HCT116 (cell line): ENCODE measurements at regions not wholly inside any gene's neighbourhood (a gene's known extent, or its start where the extent isn't known, plus 50 kb on each side); places are given as distances from the start of the nearest gene placed in this dataset.

ENCODE experiments used
- ATAC-seq: fragments of 200-7000 bp; cut with Tn5 transposase; 2 replicates; pipeline ENCODE4 v1.9.1; 2020; ENCODE audit warnings: mild to moderate bottlenecking, moderate library complexity
- BruUV-seq: library from RNA; stranded (reverse); fragments of 400-500 nt; replicated peaks from 2 replicates; lab custom pipeline; 2021; lab: Mats Ljungman, UMichigan
- CTCF ChIA-PET: fragments of 300-600 bp; sonication (Branson Sonifier 250); formaldehyde crosslinking; loops from one replicate; lab custom pipeline; 2021; ENCODE audit warnings: antibody characterized with exemption; lab: Charles Lee
- POLR2A ChIA-PET: fragments of 300-600, 350-600 bp; sonication (Branson Sonifier 250); formaldehyde crosslinking; loops from one replicate; lab custom pipeline; 2021; ENCODE audit warnings: antibody characterized with exemption; lab: Charles Lee
- RAD21 ChIA-PET, 2 experiments: fragments of 300-600 bp; sonication (Branson Sonifier 250); formaldehyde crosslinking; loops; one replicate each; lab custom pipeline; 2023; ENCODE audit warnings: low total read pairs in 2 of 2; ENCODE audit not compliant: uncharacterized antibody in 2 of 2, unreplicated experiment in 2 of 2, low non-redundant PET in 1 of 2; lab: Charles Lee
- DNase-seq: peaks from one replicate; pipeline ENCODE4 v3.0.0-alpha.2; 2010; ENCODE audit warnings: low read depth, low spot score
- H2AFZ ChIP-seq: fragments of 200-600 bp; shearing (Covaris generic), sonication (generic); 2 replicates; pipeline ENCODE4 v1.6.1; 2017; ENCODE audit warnings: low read depth, mixed run types, mixed read lengths, antibody characterized with exemption, low read length; ENCODE audit not compliant: poor library complexity, severe bottlenecking
- H3K27ac ChIP-seq: 2 replicates; pipeline ENCODE4 v1.5.1; 2012; ENCODE audit warnings: low read depth, low read length
- H3K27me3 ChIP-seq: fragments of 200-600 bp; sonication (generic); 2 replicates; pipeline ENCODE4 v1.6.1; 2016; ENCODE audit warnings: mixed run types, low read length, mixed read lengths; ENCODE audit not compliant: insufficient read depth
- H3K36me3 ChIP-seq, 2 experiments: fragments of 200-500 bp in 1 of 2; fragments of 200-600 bp in 1 of 2; sonication (Bioruptor generic) in 1 of 2; sonication (generic) in 1 of 2; 2 replicates each; pipeline versions ENCODE4 v1.5.1 to v1.6.1; 2014 to 2016; ENCODE audit warnings: low read length in 2 of 2, inconsistent platforms in 1 of 2, mixed read lengths in 1 of 2, mixed run types in 1 of 2; ENCODE audit not compliant: insufficient read depth in 2 of 2, control insufficient read depth in 1 of 2
- H3K4me1 ChIP-seq, 2 experiments: fragments of 200-600 bp in 1 of 2; sonication (generic) in 1 of 2; 2 replicates each; pipeline versions ENCODE4 v1.5.1 to v1.6.1; 2012 to 2017; ENCODE audit warnings: low read length in 2 of 2, inconsistent platforms in 1 of 2, mild to moderate bottlenecking in 1 of 2, mixed read lengths in 1 of 2, mixed run types in 1 of 2, moderate library complexity in 1 of 2; ENCODE audit not compliant: insufficient read depth in 2 of 2, control insufficient read depth in 1 of 2
- H3K4me2 ChIP-seq: fragments of 200-600 bp; sonication (generic); 2 replicates; pipeline ENCODE4 v1.6.1; 2017; ENCODE audit warnings: mixed run types, low read length, mixed read lengths
- H3K4me3 ChIP-seq, 2 experiments: fragments of 200-600 bp in 1 of 2; sonication (generic) in 1 of 2; replicated peaks in 1 of 2; 2 replicates each; pipeline ENCODE4 v1.5.1; 2011 to 2016; ENCODE audit warnings: low read length in 2 of 2, control low read depth in 1 of 2, low read depth in 1 of 2, mild to moderate bottlenecking in 1 of 2, mixed read lengths in 1 of 2, mixed run types in 1 of 2
- H3K79me2 ChIP-seq: fragments of 200-600 bp; sonication (generic); 2 replicates; pipeline ENCODE4 v1.6.1; 2017; ENCODE audit warnings: mild to moderate bottlenecking, mixed run types, low read length, moderate library complexity, mixed read lengths; ENCODE audit not compliant: insufficient read depth
- H3K9ac ChIP-seq: fragments of 200-600 bp; sonication (generic); 2 replicates; pipeline ENCODE4 v1.6.1; 2016; ENCODE audit warnings: low read length, mixed read lengths
- H3K9me2 ChIP-seq: fragments of 200-600 bp; sonication (generic), shearing (Covaris generic); 2 replicates; pipeline ENCODE4 v1.6.1; 2017; ENCODE audit warnings: mixed run types, mild to moderate bottlenecking, moderate library complexity; ENCODE audit not compliant: insufficient read depth
- H3K9me3 ChIP-seq, 2 experiments: fragments of 200-500 bp in 1 of 2; fragments of 200-600 bp in 1 of 2; sonication (Bioruptor generic) in 1 of 2; sonication (generic) in 1 of 2; 2 replicates each; pipeline ENCODE4 v1.6.1; 2014 to 2017; ENCODE audit warnings: low read length in 2 of 2, mixed read lengths in 2 of 2, inconsistent platforms in 1 of 2, low read depth in 1 of 2, mild to moderate bottlenecking in 1 of 2, mixed run types in 1 of 2, moderate library complexity in 1 of 2; ENCODE audit not compliant: control insufficient read depth in 1 of 2, insufficient read depth in 1 of 2
- H4K20me1 ChIP-seq: fragments of 200-600 bp; sonication (generic), shearing (Covaris generic); 2 replicates; pipeline ENCODE4 v1.6.1; 2017; ENCODE audit warnings: mixed run types, mild to moderate bottlenecking, moderate library complexity; ENCODE audit not compliant: insufficient read depth
- CBX3 ChIP-seq: IDR thresholded peaks from 2 replicates; pipeline ENCODE4 v1.6.1; 2012; ENCODE audit warnings: low read depth
- CEBPB ChIP-seq: IDR thresholded peaks from 2 replicates; pipeline ENCODE4 v1.6.1; 2012; ENCODE audit warnings: low read depth
- EGR1 ChIP-seq: IDR thresholded peaks from 2 replicates; pipeline ENCODE4 v1.6.1; 2012; ENCODE audit warnings: low read depth
- EZH2phosphoT487 ChIP-seq: fragments of 200-600 bp; IDR thresholded peaks from 2 replicates; pipeline ENCODE4 v1.6.1; 2018; ENCODE audit warnings: antibody characterized with exemption, borderline replicate concordance
- FOSL1 ChIP-seq: IDR thresholded peaks from 2 replicates; pipeline ENCODE4 v1.6.1; 2012; ENCODE audit warnings: low read depth
- POLR2A ChIP-seq: IDR thresholded peaks from 2 replicates; pipeline ENCODE4 v1.7.0; 2011; ENCODE audit warnings: borderline replicate concordance; ENCODE audit not compliant: insufficient read depth, insufficient read length; ENCODE audit errors: extremely low read depth
- RAD21 ChIP-seq: IDR thresholded peaks from 2 replicates; pipeline ENCODE4 v1.6.1; 2012; ENCODE audit warnings: low read depth, mild to moderate bottlenecking
- SRF ChIP-seq: IDR thresholded peaks from 2 replicates; pipeline ENCODE4 v1.6.1; 2012; ENCODE audit warnings: low read depth
- TCF7L2 ChIP-seq: IDR thresholded peaks from 2 replicates; pipeline ENCODE4 v1.7.0; 2011; ENCODE audit warnings: borderline replicate concordance, inconsistent platforms; ENCODE audit not compliant: insufficient read depth, insufficient read length; ENCODE audit errors: extremely low read depth
- ZFX ChIP-seq: fragments of 450-650 bp; IDR thresholded peaks from 2 replicates; pipeline ENCODE4 v1.6.1; 2017
- ZNF274 ChIP-seq: fragments of 200-500 bp; sonication (Bioruptor generic); IDR thresholded peaks from 2 replicates; pipeline ENCODE4 v1.6.1; 2014; ENCODE audit warnings: mild to moderate bottlenecking, low read depth, low read length, inconsistent platforms
- intact Hi-C: fragments of 100-400 bp; cut with micrococcal nuclease; formaldehyde crosslinking; loops from 2 replicates; pipeline ENCODE4 v1.10.0; 2022
- TF ChIP-seq, protein P1 (sequence below): IDR thresholded peaks from 2 replicates; pipeline ENCODE4 v1.6.1; 2011; ENCODE audit warnings: mild to moderate bottlenecking, low read length, moderate library complexity; ENCODE audit not compliant: insufficient replicate concordance; ENCODE audit errors: extremely low read depth
- TF ChIP-seq, protein P2 (sequence below): IDR thresholded peaks from 2 replicates; pipeline ENCODE4 v1.6.1; 2012
- TF ChIP-seq, protein P3 (sequence below), 3 experiments: fragments of 200-600 bp in 1 of 3; sonication (generic) in 1 of 3; IDR thresholded peaks in 2 of 3; conservative IDR thresholded peaks in 1 of 3; 2 replicates each; pipeline ENCODE4 v1.5.1; 2012 to 2017; ENCODE audit warnings: low read depth in 2 of 3, low read length in 2 of 3, antibody characterized with exemption in 1 of 3, borderline replicate concordance in 1 of 3, control low read depth in 1 of 3, mild to moderate bottlenecking in 1 of 3, mixed read lengths in 1 of 3, mixed run types in 1 of 3, moderate library complexity in 1 of 3; ENCODE audit not compliant: insufficient read depth in 1 of 3
- TF ChIP-seq, protein P4 (sequence below): IDR thresholded peaks from 2 replicates; pipeline ENCODE4 v1.6.1; 2012; ENCODE audit warnings: low read depth
- TF ChIP-seq, protein P5 (sequence below): IDR thresholded peaks from 2 replicates; pipeline ENCODE4 v1.6.1; 2012

GRCh38 chr11:96878299-96879051 is 488.7 kb downstream of the JRKL start:
- intact Hi-C loops, result no loop called here
- peaks cover 0 to 9% of the 10 kb centered on the region in 2 experiments; a peak in 2 of 4 replicates for H3K9me3 ChIP-seq
- TF ChIP-seq EGR1 (no peak), FOSL1 (no peak), CEBPB (no peak), CBX3 (no peak), ZFX (no peak), TCF7L2 (no peak), SRF (no peak), EZH2phosphoT487 (no peak), POLR2A (no peak), RAD21 (no peak), ZNF274 (no peak)
- TF ChIP-seq, protein P1, sequence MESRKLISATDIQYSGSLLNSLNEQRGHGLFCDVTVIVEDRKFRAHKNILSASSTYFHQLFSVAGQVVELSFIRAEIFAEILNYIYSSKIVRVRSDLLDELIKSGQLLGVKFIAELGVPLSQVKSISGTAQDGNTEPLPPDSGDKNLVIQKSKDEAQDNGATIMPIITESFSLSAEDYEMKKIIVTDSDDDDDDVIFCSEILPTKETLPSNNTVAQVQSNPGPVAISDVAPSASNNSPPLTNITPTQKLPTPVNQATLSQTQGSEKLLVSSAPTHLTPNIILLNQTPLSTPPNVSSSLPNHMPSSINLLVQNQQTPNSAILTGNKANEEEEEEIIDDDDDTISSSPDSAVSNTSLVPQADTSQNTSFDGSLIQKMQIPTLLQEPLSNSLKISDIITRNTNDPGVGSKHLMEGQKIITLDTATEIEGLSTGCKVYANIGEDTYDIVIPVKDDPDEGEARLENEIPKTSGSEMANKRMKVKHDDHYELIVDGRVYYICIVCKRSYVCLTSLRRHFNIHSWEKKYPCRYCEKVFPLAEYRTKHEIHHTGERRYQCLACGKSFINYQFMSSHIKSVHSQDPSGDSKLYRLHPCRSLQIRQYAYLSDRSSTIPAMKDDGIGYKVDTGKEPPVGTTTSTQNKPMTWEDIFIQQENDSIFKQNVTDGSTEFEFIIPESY, result no peak
- TF ChIP-seq, protein P2, sequence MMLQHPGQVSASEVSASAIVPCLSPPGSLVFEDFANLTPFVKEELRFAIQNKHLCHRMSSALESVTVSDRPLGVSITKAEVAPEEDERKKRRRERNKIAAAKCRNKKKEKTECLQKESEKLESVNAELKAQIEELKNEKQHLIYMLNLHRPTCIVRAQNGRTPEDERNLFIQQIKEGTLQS, result no peak
- TF ChIP-seq, protein P3, sequence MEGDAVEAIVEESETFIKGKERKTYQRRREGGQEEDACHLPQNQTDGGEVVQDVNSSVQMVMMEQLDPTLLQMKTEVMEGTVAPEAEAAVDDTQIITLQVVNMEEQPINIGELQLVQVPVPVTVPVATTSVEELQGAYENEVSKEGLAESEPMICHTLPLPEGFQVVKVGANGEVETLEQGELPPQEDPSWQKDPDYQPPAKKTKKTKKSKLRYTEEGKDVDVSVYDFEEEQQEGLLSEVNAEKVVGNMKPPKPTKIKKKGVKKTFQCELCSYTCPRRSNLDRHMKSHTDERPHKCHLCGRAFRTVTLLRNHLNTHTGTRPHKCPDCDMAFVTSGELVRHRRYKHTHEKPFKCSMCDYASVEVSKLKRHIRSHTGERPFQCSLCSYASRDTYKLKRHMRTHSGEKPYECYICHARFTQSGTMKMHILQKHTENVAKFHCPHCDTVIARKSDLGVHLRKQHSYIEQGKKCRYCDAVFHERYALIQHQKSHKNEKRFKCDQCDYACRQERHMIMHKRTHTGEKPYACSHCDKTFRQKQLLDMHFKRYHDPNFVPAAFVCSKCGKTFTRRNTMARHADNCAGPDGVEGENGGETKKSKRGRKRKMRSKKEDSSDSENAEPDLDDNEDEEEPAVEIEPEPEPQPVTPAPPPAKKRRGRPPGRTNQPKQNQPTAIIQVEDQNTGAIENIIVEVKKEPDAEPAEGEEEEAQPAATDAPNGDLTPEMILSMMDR (IDR thresholded peaks at IDR 0.05 in 2 of 3, conservative IDR thresholded peaks at IDR 0.05 in 1 of 3; ENCODE audit: borderline replicate concordance in 1 of 3, insufficient read depth in 1 of 3, low read depth in 2 of 3, low read length in 2 of 3), result no peak
- TF ChIP-seq, protein P4, sequence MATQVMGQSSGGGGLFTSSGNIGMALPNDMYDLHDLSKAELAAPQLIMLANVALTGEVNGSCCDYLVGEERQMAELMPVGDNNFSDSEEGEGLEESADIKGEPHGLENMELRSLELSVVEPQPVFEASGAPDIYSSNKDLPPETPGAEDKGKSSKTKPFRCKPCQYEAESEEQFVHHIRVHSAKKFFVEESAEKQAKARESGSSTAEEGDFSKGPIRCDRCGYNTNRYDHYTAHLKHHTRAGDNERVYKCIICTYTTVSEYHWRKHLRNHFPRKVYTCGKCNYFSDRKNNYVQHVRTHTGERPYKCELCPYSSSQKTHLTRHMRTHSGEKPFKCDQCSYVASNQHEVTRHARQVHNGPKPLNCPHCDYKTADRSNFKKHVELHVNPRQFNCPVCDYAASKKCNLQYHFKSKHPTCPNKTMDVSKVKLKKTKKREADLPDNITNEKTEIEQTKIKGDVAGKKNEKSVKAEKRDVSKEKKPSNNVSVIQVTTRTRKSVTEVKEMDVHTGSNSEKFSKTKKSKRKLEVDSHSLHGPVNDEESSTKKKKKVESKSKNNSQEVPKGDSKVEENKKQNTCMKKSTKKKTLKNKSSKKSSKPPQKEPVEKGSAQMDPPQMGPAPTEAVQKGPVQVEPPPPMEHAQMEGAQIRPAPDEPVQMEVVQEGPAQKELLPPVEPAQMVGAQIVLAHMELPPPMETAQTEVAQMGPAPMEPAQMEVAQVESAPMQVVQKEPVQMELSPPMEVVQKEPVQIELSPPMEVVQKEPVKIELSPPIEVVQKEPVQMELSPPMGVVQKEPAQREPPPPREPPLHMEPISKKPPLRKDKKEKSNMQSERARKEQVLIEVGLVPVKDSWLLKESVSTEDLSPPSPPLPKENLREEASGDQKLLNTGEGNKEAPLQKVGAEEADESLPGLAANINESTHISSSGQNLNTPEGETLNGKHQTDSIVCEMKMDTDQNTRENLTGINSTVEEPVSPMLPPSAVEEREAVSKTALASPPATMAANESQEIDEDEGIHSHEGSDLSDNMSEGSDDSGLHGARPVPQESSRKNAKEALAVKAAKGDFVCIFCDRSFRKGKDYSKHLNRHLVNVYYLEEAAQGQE, result no peak
- TF ChIP-seq, protein P5, sequence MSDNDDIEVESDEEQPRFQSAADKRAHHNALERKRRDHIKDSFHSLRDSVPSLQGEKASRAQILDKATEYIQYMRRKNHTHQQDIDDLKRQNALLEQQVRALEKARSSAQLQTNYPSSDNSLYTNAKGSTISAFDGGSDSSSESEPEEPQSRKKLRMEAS, result no peak
- no peak overlapping the region for H3K4me2 ChIP-seq
- H4K20me1 ChIP-seq, result no peaks in the 10 kb centered on the region
- no peaks in the 10 kb centered on the region for H3K36me3 ChIP-seq
- no peaks in the 10 kb centered on the region for H3K27me3 ChIP-seq
- RAD21 ChIA-PET, result no interaction called here
- no peaks in the 10 kb centered on the region for H3K79me2 ChIP-seq
- H3K27ac ChIP-seq, result no peak overlapping the region
- H3K9me2 ChIP-seq, result no peaks in the 10 kb centered on the region
- no peak overlapping the region for H3K4me3 ChIP-seq
- POLR2A ChIA-PET, result no interaction called here
- no peak overlapping the region for H3K9ac ChIP-seq
- DNase-seq, result no peak
- no peak for ATAC-seq
- BruUV-seq, result no TSS peak
- H3K4me1 ChIP-seq, result no peaks in the 10 kb centered on the region
- CTCF ChIA-PET, result no interaction called here
- no peak overlapping the region for H2AFZ ChIP-seq
